ENCODE measurements at regions not wholly inside any gene's neighbourhood (a gene's known extent, or its start where the extent isn't known, plus 50 kb on each side); places are given as distances from the start of the nearest gene placed in this dataset.

DNA sequence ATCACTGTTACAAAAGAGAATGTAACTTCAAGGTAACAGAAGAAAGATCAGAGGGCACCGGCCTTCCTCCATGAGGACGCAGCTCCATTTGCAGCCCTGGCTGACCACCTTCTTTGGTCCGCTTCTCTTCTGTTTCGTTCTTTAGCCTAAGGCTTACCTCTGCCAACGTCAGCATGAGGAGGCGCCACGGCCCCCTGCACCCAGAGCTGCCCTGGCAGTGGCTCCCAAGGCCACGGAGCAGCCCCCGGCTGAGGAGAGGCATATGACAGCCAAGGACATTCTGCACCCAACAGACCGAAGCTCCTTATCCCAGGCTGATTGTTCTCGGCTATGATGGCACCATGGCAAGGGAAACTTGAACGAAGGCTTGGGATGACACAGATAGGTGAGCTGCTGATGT, 250.3 kb downstream of the TOMM20 start:
- TF ChIP-seq, protein P1, sequence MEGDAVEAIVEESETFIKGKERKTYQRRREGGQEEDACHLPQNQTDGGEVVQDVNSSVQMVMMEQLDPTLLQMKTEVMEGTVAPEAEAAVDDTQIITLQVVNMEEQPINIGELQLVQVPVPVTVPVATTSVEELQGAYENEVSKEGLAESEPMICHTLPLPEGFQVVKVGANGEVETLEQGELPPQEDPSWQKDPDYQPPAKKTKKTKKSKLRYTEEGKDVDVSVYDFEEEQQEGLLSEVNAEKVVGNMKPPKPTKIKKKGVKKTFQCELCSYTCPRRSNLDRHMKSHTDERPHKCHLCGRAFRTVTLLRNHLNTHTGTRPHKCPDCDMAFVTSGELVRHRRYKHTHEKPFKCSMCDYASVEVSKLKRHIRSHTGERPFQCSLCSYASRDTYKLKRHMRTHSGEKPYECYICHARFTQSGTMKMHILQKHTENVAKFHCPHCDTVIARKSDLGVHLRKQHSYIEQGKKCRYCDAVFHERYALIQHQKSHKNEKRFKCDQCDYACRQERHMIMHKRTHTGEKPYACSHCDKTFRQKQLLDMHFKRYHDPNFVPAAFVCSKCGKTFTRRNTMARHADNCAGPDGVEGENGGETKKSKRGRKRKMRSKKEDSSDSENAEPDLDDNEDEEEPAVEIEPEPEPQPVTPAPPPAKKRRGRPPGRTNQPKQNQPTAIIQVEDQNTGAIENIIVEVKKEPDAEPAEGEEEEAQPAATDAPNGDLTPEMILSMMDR (IDR thresholded peaks at IDR 0.05), result no peak
- no peak for TF ChIP-seq EZH2 (IDR thresholded peaks at IDR 0.05; ENCODE audit: borderline replicate concordance, insufficient read depth, low read depth, low read length, poor library complexity, severe bottlenecking)
